Kidney epithelial cell (primary cell): ENCODE measurements at regions not wholly inside any gene's neighbourhood (a gene's known extent, or its start where the extent isn't known, plus 50 kb on each side); places are given as distances from the start of the nearest gene placed in this dataset.

Experiments
- DNase-seq: peaks from one replicate; pipeline ENCODE4 v3.0.0-alpha.2; 2010; ENCODE audit warnings: low read depth
- H3K27me3 ChIP-seq: 2 replicates; pipeline ENCODE4 v1.6.0; 2011; ENCODE audit warnings: low read length; ENCODE audit not compliant: control insufficient read depth, insufficient read depth
- H3K36me3 ChIP-seq: 2 replicates; pipeline ENCODE4 v1.5.1; 2011; ENCODE audit warnings: low read length; ENCODE audit not compliant: control insufficient read depth, insufficient read depth
- H3K4me3 ChIP-seq: 2 replicates; pipeline ENCODE4 v1.5.1; 2011; ENCODE audit warnings: low read depth, mild to moderate bottlenecking, control low read depth, low read length
- TF ChIP-seq, protein P1 (sequence below): IDR thresholded peaks from 2 replicates; pipeline ENCODE4 v1.5.1; 2011; ENCODE audit warnings: mild to moderate bottlenecking, moderate library complexity, low read length, control low read depth, inconsistent platforms; ENCODE audit not compliant: insufficient read depth, poor library complexity, severe bottlenecking

DNA sequence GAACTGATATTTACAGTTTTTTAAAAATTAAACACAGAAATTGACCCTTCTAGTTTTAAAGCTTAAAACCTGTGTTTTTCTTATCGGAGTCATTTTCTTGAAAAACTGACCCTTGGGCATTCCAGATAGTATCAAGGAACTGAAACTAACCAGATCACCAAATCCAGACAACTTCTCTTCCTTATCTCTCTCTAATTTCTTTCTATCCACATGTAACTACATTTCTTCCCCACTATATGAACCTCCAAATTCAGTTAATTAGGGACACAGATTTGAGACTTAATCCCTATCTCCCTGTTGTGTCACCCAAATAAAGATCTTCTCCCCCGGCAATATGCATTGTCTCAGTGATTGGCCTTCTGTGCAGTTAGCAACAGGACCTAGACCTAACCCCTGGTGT lies 1643.0 kb upstream of the CDH6 start:
- Histone ChIP-seq H3K27me3 (no peaks in the 10 kb centered on the region), H3K36me3 (no peaks in the 10 kb centered on the region), H3K4me3 (no peak overlapping the region)
- TF ChIP-seq, protein P1, sequence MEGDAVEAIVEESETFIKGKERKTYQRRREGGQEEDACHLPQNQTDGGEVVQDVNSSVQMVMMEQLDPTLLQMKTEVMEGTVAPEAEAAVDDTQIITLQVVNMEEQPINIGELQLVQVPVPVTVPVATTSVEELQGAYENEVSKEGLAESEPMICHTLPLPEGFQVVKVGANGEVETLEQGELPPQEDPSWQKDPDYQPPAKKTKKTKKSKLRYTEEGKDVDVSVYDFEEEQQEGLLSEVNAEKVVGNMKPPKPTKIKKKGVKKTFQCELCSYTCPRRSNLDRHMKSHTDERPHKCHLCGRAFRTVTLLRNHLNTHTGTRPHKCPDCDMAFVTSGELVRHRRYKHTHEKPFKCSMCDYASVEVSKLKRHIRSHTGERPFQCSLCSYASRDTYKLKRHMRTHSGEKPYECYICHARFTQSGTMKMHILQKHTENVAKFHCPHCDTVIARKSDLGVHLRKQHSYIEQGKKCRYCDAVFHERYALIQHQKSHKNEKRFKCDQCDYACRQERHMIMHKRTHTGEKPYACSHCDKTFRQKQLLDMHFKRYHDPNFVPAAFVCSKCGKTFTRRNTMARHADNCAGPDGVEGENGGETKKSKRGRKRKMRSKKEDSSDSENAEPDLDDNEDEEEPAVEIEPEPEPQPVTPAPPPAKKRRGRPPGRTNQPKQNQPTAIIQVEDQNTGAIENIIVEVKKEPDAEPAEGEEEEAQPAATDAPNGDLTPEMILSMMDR: no peak
- no peak for DNase-seq

DNA sequence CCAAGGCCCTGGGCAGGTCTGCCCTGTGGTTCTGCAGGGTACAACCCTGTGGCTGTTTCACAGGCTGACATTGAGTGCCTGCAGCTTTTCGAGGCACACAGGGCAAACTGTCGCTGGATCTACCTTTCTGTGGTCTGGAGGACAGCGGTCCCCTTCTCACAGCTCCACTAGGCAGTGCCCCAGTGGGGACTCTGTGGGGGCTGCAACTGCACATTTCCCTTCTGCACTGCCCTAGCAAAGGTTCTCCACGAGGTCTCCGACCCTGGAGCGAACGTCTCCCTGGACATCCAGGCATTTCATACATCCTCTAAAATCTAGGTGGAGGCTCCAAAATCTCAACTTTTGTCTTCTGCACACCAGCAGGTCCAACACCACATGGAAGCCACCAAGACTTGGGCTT lies 1645.2 kb upstream of the CDH6 start:
- Histone ChIP-seq H3K4me3 (no peak overlapping the region), H3K36me3 (no peaks in the 10 kb centered on the region), H3K27me3 (no peaks in the 10 kb centered on the region)
- TF ChIP-seq, protein P1: no peak
- no peak for DNase-seq

DNA sequence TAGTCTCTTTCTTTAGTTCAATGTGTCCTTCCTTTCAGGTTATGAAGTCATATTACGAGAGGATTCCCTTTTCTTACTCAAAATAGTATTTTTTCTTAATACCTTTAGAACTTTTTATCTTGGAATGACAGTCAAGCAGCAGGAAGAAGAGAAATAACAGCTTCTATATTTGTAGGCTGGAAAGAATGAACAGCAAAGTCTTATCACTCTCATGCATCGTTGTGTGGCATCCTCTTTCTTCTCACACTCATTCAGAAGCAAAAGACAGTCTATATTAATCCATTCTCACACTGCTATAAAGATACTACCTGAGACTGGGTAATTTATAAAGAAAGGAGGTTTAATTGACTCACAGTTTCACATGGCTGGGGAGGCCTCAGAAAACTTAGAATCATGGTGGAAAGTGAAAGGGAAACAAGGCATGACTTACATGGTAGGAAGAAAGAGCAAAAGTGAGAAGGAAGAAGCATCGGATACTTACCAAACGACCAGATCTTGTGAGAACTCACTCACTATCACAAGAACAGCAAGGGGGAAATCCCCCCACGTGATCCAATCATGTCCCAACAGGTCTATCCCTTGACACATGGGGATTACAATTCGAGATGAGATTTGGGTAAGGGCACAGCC lies 1646.1 kb upstream of the CDH6 start:
- no peaks in the 10 kb centered on the region for H3K27me3 ChIP-seq
- TF ChIP-seq, protein P1: no peak
- H3K36me3 ChIP-seq: no peaks in the 10 kb centered on the region
- DNase-seq: no peak
- H3K4me3 ChIP-seq: no peak overlapping the region

DNA sequence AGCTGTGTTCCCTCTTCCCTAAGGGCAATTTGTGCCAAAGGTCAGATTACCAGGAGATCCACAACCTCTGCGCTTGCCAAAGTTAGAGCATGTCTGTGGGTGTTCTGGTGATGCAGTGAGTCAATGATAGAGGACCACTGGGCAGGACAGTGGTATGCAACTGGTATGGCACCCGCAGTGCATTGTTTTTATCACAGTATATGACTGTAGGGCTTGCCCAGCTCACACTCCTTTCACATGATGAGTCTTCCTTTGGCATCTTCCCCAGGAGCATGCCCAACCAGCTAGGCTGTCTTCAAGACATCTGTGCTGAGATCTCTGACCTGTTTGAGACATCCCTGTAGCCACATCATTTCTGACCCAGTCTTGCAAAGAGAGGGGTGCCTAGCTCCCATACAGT lies 1650.0 kb upstream of the CDH6 start:
- no peaks in the 10 kb centered on the region for H3K27me3 ChIP-seq
- TF ChIP-seq, protein P1: no peak
- DNase-seq: no peak

DNA sequence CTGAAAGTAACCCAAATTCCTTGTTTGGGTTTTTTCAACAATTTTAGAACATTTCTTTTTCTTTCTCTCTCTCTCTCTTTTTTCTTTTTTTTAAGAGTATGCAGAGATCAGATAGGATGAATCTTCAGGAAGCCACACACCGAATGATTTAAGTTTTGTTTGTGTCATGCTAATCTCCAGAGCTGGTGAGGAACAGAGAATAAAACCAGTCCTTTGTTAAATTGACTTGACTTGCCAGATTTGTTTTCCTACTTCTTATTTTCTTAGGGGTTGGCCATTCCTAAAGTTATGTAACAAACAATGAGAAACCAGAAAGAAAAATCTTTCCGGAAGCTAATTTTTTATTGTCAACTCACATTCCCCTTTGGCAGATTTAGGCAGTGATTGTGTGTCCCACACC lies 1669.3 kb upstream of the CDH6 start:
- Histone ChIP-seq H3K4me3 (no peak overlapping the region), H3K27me3 (no peaks in the 10 kb centered on the region), H3K36me3 (no peaks in the 10 kb centered on the region)
- DNase-seq: no peak
- TF ChIP-seq, protein P1: no peak

More for the DNA sequence above, 1650.0 kb upstream of the CDH6 start:
- no peak overlapping the region for H3K4me3 ChIP-seq
- H3K36me3 ChIP-seq: no peaks in the 10 kb centered on the region

DNA sequence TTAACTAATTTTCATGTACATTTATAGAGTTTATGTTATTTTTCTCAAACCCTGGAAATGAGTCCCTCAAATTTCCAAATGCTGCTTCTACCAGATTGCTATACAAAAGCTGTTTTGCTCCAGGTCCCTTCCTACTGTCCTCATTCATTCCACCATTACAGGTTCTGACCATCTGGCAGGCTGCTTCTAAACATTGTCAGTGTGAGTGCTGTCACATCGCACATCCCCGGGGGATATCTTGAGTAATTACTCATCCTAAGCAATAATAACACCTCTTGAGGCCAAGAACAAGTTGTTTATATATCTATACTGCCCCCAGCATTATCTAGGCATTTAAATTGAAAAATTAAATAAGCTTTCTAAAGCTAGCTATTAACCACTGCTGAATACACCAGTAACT lies 1675.3 kb upstream of the CDH6 start:
- H3K27me3 ChIP-seq: no peaks in the 10 kb centered on the region
- no peaks in the 10 kb centered on the region for H3K36me3 ChIP-seq
- H3K4me3 ChIP-seq: no peak overlapping the region
- TF ChIP-seq, protein P1: no peak
- DNase-seq: no peak
